HG03469 (cell line): ENCODE measurements at regions not wholly inside any gene's neighbourhood (a gene's known extent, or its start where the extent isn't known, plus 50 kb on each side); places are given as distances from the start of the nearest gene placed in this dataset.

Experiments used
- ATAC-seq: cut with Tn5 transposase; IDR thresholded peaks from one replicate; pipeline ENCODE4 v1.9.1; 2021; ENCODE audit warnings: mild to moderate bottlenecking, moderate library complexity, moderate number of reproducible peaks; ENCODE audit not compliant: unreplicated experiment

DNA sequence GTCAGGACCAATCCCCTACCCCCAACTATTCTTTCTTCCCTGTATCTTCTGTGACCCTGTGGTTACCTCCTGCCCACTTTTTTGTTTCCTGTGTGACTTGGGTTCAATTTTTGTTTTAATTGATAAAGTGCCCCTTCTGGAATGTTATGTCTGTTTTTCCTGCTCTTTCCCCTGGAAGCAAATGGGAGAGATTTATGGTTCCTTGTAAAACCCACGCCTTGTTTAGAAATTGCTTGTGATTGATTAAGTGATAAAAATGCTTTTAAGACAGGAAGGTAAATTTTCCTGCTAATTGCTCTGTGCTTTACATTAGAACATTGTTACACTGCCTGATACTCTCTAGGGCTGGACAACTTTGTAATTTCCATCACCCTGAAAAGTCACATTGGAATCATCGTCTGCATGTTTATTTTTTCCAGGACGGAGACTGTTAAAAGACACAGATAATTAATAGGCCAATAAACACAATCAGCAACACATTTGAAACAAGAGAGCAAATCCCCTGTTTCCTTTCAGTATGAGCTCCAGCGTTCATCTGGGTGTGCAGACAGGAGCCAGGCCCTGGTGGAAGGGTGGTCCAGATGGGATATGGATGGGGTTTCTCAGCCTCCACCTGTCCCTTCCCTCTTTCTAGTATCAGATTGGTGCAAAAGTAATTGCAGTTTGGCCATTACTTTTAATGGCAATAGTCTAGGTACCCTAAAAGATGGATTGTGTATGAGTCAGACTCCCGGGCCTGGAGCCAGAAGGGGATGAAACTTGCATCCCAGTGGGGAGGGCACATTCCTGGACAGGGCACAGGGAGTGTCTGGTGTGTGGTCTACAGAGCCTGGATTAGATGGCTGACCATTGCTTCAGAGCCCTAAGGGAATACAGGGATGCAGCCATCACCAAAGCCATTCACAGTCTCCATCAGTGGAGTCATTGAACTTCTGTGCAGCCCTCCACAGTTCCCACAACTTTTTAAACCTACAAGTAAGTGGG, 58.1 kb upstream of the AGBL1 start:
- no peak for ATAC-seq

DNA sequence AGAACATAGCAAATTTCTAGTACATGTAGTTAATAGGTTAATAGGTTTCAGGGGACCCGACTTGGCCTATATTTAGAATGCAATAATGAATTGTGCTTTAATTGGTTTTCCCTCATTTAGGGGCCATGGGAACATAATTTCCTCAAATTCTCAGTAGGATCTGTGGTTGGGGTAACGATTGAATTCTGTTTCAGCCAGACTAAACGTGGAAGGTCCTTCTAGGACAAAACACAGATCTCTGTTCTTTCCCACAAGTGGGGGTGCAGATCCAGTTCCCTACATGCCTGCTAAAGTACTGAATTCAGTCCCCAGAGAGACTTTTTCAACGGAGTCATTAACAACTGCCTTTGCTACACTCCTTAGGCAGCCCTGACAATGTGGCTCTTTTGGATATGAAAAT, 50.7 kb upstream of the AGBL1 start:
- ATAC-seq = no peak
